ENCODE measurements at regions not wholly inside any gene's neighbourhood (a gene's known extent, or its start where the extent isn't known, plus 50 kb on each side); places are given as distances from the start of the nearest gene placed in this dataset.
"Not testable (repeated sequence)": the region's sequence is repeated elsewhere in the genome, so short reads cannot be mapped to it uniquely, and the experiment has no call there.

DNA sequence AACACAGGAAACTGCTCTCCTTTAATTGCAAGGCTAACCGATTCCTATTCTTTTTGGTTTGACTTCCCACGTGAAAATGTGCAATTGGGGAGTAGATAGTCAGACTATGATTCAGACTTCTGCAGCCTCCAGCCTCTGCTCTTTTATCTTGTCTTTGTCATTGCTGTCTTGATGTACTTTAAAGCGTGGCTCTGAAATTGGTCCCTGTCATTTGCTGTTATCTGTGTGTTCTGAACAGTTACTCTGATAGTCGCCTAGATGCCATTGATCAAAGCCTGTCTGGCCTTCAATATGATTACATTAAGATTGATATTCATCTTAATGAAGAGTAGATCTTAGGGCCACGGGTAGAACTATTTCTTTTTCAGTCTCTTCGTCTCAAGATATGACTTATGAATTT lies 799.2 kb downstream of the REEP3 start:
- no peak for DNase-seq (ENCODE audit: low read depth)

GRCh38 chr10:64329510-64329909 lies 808.3 kb downstream of the REEP3 start:
- DNase-seq (ENCODE audit: low read depth): no peak

DNA sequence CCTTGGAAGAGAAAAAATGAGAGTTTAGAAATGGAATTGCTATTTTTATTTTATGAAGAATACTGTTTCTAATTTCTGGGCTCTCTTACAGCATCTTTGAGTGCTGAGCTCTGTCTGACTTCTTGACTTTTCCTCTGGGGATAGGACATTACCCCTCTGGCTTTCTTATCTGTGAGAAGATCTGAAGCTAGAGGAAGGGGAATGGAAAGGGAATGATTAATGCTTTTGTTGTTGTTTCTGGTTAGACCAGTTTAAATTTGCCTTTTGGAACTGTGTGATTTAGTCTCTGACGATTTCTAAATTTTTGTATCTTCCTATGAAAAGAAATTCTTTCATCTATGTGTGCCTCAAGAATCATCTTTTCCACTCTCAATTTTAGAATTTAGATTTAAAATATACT lies 811.4 kb downstream of the REEP3 start:
- no peak for DNase-seq (ENCODE audit: low read depth)

DNA sequence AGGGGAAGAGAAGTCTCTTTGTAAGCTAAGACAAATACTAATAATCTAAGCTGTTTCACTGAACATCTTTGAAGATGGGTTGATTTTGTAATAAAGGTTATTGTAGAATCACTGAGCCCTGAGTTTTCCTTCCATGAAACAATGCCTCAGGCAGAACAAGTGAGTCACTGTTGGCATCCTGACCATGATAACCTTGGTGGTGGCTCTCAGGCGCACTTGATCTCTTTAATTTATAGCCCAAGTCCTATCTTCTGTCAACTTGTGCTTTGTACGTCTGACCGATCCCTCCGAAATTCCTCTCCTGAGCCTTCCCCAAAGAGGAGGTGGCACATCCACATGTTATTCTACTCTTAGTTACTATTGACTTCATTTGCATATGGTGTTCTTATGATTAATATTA lies 812.9 kb downstream of the REEP3 start:
- DNase-seq (ENCODE audit: low read depth): no peak

GRCh38 chr10:64344211-64344610 lies 823.0 kb downstream of the REEP3 start:
- no peak for DNase-seq (ENCODE audit: low read depth)

DNA sequence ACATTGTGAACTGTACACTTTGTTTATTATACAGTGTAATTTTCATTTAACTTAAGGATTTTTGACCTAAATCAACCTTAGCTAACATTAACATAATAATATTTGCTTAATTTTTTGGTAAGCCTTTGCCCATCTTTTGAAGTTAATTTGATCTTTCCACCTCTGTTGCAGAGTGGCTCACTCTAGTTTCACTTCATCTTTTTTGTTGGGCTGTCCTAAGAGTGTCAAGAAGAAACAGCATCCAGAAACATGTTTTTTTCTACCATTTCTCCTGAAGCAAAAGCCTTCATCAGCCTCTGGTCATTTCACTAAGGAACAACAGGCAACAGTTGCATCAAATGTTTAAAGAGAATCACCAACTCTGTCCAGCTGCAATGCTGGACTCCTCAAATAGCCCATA lies 824.7 kb downstream of the REEP3 start:
- no peak for DNase-seq (ENCODE audit: low read depth)

DNA sequence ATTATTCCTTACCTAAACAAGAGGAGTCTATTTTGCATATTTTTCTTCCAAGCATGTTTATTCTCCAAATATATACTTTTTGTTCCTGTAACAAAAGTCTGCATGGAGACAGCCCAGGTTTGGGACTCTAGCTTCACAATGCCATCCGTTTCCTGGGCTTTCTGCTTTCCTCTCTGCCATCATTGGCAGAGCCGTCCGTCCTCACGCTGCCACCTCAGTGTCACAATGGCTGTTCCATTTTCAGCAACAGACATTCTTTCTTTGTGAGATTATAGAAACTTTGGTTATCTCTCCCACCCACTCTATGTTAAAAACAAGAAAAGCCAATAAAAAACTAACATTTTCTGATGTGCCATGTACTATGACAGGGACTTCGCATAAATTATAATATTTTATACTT lies 825.2 kb downstream of the REEP3 start:
- DNase-seq (ENCODE audit: low read depth): no peak

GRCh38 chr10:64350665-64351064 lies 829.5 kb downstream of the REEP3 start:
- DNase-seq (ENCODE audit: low read depth): no peak

DNA sequence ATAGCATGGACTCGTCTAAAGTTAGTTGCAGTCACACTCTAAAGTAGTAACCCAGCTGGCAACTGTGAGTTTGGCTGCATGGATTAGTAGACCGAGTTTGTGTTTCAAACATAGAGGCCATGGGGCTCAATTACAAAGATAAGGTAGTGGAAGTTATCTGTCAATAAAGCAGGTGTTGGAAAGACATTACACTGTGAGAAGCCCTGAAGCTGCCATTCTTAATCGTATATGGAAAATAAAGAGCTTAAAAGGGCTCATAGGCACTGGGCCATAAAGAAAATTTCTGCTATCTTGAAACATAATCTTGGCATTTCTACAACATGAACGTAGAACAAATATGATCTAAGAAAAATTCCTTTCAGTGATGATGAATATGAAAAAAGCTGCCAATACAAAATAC lies 837.7 kb downstream of the REEP3 start:
- no peak for DNase-seq (ENCODE audit: low read depth)

DNA sequence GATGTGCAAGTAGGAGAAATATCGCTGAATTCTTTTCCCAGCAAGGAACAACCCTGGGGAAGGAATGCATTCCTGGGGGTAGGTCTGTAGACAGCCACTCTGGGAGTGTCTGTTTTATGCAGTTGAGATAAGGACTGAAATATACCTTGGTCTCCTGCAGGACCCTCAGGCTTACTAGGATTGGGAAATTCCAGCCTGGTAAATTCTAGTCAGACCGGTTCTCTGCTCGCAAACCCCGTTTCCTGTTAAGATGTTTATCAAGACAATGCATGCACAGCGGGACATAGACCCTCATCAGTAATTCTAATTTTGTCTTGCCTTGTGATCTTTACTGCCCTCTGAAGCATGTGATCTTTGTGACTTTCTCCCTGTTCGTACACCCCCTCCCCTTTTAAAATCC lies 839.0 kb downstream of the REEP3 start:
- not testable (repeated sequence) for DNase-seq (ENCODE audit: low read depth)

DNA sequence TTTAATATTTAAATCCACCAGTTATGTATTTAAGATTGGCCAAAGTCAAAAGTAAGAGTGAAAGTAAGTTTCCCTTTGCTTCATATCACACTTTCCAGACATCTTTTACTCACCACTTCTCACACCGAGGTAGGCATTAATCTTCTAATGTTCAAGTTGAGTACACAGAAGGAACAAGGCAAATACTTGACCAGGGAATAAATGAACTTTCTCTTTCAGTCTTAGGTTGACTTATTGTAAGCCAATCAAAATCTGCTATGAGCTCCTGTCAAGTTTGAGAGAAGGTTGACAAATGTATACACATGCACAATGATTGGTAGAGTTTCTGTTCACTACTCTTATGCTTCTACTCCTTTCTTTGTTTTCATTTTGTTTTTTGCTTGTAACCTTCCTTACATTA lies 842.5 kb downstream of the REEP3 start:
- DNase-seq (ENCODE audit: low read depth): no peak

GRCh38 chr10:64365663-64366062 lies 844.5 kb downstream of the REEP3 start:
- DNase-seq (ENCODE audit: low read depth): no peak

- no peak for DNase-seq (ENCODE audit: low read depth)
Observed at GRCh38 chr10:64368298-64368697, 847.1 kb downstream of the REEP3 start.

- no peak for DNase-seq (ENCODE audit: low read depth)
Observed at GRCh38 chr10:64369885-64370773, 848.9 kb downstream of the REEP3 start.

- no peak for DNase-seq (ENCODE audit: low read depth)
Observed at GRCh38 chr10:64374346-64374745, 853.1 kb downstream of the REEP3 start.

- DNase-seq (ENCODE audit: low read depth): no peak
Observed at GRCh38 chr10:64376167-64376566, 855.0 kb downstream of the REEP3 start.

DNA sequence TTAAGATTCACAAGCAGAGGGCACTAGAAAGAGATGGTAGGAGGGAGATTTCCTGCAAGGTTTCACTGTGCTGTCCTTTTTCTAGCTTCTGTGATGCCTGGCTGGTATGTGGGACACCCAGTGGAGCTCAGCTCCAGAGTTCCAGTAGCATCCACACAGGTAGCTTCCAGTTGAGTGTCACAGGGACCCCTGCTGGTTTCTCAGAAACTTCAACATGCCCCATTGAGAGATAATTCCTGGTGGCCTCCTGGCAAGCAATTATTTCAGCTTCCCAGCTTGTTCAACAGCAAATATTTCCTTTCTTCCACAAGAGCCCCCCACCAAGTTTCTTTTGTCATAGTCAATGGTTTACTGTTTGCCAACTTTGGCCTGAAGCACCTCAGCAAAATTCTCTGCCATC lies 858.7 kb downstream of the REEP3 start:
- no peak for DNase-seq (ENCODE audit: low read depth)

DNA sequence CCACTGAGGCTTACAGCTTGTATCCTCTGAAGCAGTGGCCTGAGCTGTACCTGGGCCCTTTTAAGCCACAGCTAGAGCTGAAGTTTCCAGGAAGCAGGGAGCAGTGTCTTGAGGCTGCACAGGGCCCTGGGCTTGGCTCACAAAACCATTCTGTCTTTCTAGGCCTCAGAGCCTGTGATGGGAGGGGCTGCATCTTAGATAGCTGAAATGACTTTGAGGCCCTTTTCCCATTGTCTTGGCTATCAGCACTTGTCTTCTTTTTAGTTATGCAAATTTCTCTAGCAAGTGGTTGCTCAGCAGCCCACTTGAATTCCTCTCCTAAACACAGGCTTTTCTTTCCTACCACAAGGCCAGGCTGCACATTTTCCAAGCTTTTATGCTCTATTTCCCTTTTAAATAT lies 864.2 kb downstream of the REEP3 start:
- no peak for DNase-seq (ENCODE audit: low read depth)

DNA sequence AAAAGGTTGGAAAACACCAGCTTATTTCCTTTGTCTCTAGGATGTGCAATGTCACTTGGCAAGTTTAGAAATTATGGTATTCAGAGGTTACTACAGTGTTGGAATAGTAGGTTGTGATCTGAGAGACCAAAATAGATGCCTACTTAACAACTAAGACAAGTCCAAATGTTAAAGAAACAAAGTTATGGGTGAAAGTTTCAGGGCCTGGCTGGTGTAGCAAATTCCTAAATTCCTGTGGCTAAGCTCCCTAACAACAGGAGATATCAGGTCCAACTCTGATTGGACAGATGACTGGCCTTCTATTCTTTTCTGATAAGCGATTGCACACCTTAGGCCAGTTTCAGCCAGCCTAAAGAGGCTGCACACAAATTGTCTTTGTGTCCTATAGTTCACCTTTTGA lies 873.5 kb downstream of the REEP3 start:
- DNase-seq (ENCODE audit: low read depth): no peak

- no peak for DNase-seq (ENCODE audit: low read depth)
Observed at GRCh38 chr10:64396105-64396708, 875.0 kb downstream of the REEP3 start.

DNA sequence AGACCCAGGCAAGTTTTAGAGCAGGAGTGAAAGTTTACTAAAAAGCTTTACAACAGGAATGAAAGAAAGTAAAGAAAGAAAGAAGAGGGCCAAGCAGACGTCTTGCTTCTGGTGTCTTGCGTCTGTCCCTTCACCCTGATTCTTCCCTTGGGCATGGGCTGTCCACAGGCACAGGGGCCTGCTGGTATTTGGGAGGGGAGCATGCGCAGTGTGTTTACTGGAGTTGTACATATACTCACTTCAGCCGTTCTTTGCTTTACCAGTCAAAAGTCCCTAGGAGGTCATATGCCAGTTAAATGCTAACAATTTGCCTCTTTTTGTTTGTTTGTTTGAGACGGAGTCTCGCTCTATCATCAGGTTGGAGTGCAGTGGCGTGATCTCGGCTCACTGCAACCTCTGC lies 875.9 kb downstream of the REEP3 start:
- no peak for DNase-seq (ENCODE audit: low read depth)

DNA sequence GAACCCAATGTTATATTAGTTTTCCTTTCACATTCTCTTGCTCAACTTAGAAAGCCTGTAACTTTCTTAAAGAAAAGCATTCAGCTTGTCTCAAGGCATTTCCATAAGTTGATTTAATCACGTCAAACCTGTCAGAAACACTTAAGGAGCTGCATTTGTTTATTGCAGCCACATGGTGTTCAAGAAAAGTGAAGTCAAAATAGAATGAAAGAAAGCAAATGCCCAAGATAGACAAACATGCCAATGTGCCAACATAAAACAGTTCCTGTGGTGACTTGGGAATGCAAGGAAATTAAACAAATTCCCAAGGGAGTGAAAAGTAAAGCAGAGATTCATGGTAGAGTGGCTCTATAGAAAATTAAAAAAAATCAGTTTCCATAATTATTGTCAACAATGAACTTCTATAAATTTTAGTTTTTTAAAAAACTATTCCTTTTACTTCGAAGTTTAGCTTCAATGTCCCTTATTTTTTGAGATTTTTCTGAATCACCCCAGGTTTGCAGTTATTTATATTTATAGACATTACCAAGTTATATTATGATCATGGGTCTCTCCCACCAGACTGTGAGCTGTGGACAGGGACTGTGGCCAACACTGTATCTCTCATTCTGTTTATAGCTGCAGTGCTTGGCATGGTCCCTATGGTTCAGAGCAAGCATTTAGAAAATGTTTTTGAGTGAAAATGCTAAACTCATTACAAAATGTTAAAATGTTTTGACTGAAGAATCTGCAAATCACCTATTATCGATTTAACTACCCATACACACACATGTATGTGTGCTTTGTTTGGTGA lies 887.4 kb downstream of the REEP3 start:
- DNase-seq (ENCODE audit: low read depth): no peak

DNA sequence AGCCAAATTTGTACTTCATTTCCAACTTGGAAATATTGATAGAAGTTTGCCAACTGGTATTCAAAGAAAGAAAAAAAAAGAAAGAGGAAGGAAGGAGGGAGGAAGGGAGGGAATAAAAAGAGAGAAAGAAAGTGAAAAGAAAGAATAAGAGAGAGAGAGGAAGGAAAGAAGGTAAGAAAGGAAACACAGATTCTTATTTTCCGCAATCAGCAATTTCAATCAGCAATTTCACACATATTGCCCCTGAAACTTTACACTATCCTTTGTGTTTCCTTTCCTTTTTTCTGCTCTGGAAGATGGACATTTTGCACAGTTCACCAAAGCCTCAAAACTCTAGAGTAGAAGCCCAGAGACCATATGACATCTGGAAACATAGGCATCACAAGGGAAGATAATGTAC lies 888.1 kb downstream of the REEP3 start:
- no peak for DNase-seq (ENCODE audit: low read depth)
